OCI-LY7 (cell line): ENCODE measurements at regions not wholly inside any gene's neighbourhood (a gene's known extent, or its start where the extent isn't known, plus 50 kb on each side); places are given as distances from the start of the nearest gene placed in this dataset.

Experiments
- EZH2phosphoT487 ChIP-seq: fragments of 200-600 bp; sonication (generic); IDR thresholded peaks from 2 replicates; pipeline ENCODE4 v1.6.1; 2018; ENCODE audit warnings: low read depth, borderline replicate concordance, mild to moderate bottlenecking, mixed run types, antibody characterized with exemption, low read length, moderate library complexity, mixed read lengths
- TF ChIP-seq, protein P1 (sequence below): fragments of 200-600 bp; sonication (generic); conservative IDR thresholded peaks from 2 replicates; pipeline ENCODE4 v1.5.1; 2014; ENCODE audit warnings: mild to moderate bottlenecking, antibody characterized with exemption, low read length, moderate library complexity, mixed read lengths

DNA sequence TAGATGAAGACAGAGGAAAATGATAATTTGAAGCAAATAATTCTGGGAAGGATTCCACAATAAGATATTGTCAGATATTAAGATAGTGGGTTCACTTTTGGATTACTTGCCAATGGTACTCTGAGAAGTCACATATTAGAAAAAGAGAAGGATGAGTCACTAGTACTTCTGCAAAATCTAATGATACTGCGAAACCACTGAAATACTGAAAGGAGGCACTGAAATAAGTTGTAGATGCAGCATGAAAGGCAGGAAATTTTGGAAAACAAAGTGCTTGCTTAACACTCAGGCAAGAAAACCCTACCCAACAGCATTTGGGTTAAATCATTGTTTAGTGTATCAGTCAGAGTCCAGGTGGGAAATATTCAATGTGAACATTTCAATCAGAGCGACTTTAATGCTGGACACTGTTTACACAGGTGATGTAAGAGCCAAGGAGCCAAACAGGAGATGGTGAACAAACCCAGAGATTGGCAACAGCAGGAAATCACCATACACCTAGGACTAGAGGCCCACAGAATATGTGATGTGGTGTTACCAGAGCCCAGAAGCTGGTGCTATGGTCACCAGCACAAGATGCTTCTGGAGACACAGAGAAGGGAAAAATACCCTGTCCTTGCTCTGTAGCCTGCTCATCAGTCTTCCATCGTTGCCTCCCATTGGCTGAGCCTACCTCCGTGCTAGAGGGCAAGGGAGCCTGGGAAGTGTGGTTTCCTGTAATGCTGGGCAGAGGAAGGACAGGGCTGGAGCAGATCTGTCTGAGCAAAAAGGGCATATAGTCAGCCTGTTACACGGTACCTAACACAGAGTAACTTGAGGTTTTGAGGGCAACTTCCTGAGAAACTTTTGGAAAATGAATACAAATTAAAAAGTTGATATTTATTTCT is 204.7 kb upstream of the ITGA4 start:
- TF ChIP-seq, protein P1, sequence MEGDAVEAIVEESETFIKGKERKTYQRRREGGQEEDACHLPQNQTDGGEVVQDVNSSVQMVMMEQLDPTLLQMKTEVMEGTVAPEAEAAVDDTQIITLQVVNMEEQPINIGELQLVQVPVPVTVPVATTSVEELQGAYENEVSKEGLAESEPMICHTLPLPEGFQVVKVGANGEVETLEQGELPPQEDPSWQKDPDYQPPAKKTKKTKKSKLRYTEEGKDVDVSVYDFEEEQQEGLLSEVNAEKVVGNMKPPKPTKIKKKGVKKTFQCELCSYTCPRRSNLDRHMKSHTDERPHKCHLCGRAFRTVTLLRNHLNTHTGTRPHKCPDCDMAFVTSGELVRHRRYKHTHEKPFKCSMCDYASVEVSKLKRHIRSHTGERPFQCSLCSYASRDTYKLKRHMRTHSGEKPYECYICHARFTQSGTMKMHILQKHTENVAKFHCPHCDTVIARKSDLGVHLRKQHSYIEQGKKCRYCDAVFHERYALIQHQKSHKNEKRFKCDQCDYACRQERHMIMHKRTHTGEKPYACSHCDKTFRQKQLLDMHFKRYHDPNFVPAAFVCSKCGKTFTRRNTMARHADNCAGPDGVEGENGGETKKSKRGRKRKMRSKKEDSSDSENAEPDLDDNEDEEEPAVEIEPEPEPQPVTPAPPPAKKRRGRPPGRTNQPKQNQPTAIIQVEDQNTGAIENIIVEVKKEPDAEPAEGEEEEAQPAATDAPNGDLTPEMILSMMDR = no peak
- TF ChIP-seq EZH2phosphoT487 = no peak
